MCF 10A (cell line): ENCODE measurements at regions not wholly inside any gene's neighbourhood (a gene's known extent, or its start where the extent isn't known, plus 50 kb on each side); places are given as distances from the start of the nearest gene placed in this dataset.

Experiments used
- BruUV-seq: library from RNA; stranded (reverse); fragments of 400-500 nt; replicated peaks from 2 replicates; lab custom pipeline; 2021; lab: Mats Ljungman, UMichigan
- CTCF ChIA-PET: fragments of 300-600 bp; sonication (Branson Sonifier 250); formaldehyde crosslinking; extraction: SDS; loops from one replicate; lab custom pipeline; 2021; ENCODE audit warnings: antibody characterized with exemption, inconsistent platforms; lab: Yijun Ruan, JAX
- POLR2A ChIA-PET: fragments of 300-600, 350-650 bp; sonication (Branson Sonifier 250); formaldehyde crosslinking; extraction: SDS; loops from one replicate; lab custom pipeline; 2020; ENCODE audit warnings: antibody characterized with exemption, inconsistent platforms; lab: Yijun Ruan, JAX
- DNase-seq: peaks from one replicate; pipeline ENCODE4 v3.0.0-alpha.2; 2018; ENCODE audit not compliant: unreplicated experiment
- H3K27ac Mint-ChIP-seq: one replicate; pipeline ENCODE4 v1.8.0; 2022; ENCODE audit warnings: mild to moderate bottlenecking, low read depth, mixed read lengths; ENCODE audit not compliant: unreplicated experiment
- H3K27me3 Mint-ChIP-seq: one replicate; pipeline ENCODE4 v1.8.0; 2022; ENCODE audit warnings: mixed read lengths; ENCODE audit not compliant: insufficient read depth, unreplicated experiment
- H3K36me3 Mint-ChIP-seq: one replicate; pipeline ENCODE4 v1.8.0; 2022; ENCODE audit warnings: mild to moderate bottlenecking, moderate library complexity, mixed read lengths; ENCODE audit not compliant: insufficient read depth, unreplicated experiment
- H3K4me1 Mint-ChIP-seq: one replicate; pipeline ENCODE4 v1.8.0; 2022; ENCODE audit warnings: mixed read lengths; ENCODE audit not compliant: insufficient read depth, unreplicated experiment
- H3K4me3 Mint-ChIP-seq: one replicate; pipeline ENCODE4 v1.8.0; 2022; ENCODE audit warnings: mild to moderate bottlenecking, moderate library complexity, mixed read lengths; ENCODE audit not compliant: unreplicated experiment
- H3K9me3 Mint-ChIP-seq: one replicate; pipeline ENCODE4 v1.8.0; 2022; ENCODE audit warnings: mixed read lengths; ENCODE audit not compliant: unreplicated experiment
- CTCF ChIP-seq: fragments of 200-600 bp; IDR thresholded peaks from one replicate; pipeline ENCODE4 v1.8.0; 2022; ENCODE audit warnings: antibody characterized with exemption, mild to moderate bottlenecking; ENCODE audit not compliant: unreplicated experiment
- intact Hi-C: fragments of 100-400 bp; cut with micrococcal nuclease; formaldehyde crosslinking; loops from 2 replicates; pipeline ENCODE4 v1.14.1; 2022

- ChIA-PET CTCF (interaction anchor here (0.6 kb wide), 1 partner anchor 8 kb away, joined by 3 read pairs; no protein-coding TSS in a partner anchor), POLR2A (no interaction called here)
- no TSS peak for BruUV-seq
- Mint-ChIP-seq H3K4me3 (no peak overlapping the region), H3K4me1 (peaks cover 8% of the 10 kb centered on the region), H3K27ac (no peak overlapping the region), H3K9me3 (no peaks in the 10 kb centered on the region), H3K27me3 (no peaks in the 10 kb centered on the region), H3K36me3 (peaks cover 6% of the 10 kb centered on the region)
- DNase-seq, result no peak
- no peak for TF ChIP-seq CTCF
- intact Hi-C loops, result no loop called here
These were observed 214.1 kb downstream of the FAM76B start for GRCh38 chr11:95575517-95575916.

GRCh38 chr11:95571718-95572260, 217.8 kb downstream of the FAM76B start:
- intact Hi-C loops, result no loop called here
- CTCF ChIA-PET, result interaction anchor here (0.6 kb wide), 1 partner anchor 194 kb away, joined by 3 read pairs; no protein-coding TSS in a partner anchor
- DNase-seq, result no peak

GRCh38 chr11:95570845-95571244, 218.7 kb downstream of the FAM76B start:
- TF ChIP-seq CTCF, result no peak
- H3K27me3 Mint-ChIP-seq, result no peaks in the 10 kb centered on the region
- no peak for DNase-seq
- CTCF ChIA-PET, result no interaction called here
- BruUV-seq, result no TSS peak
- intact Hi-C loops, result no loop called here
- POLR2A ChIA-PET, result no interaction called here
- no peak overlapping the region for H3K27ac Mint-ChIP-seq
- H3K4me1 Mint-ChIP-seq, result peaks cover 5% of the 10 kb centered on the region
- H3K36me3 Mint-ChIP-seq, result peaks cover 6% of the 10 kb centered on the region
- no peak overlapping the region for H3K4me3 Mint-ChIP-seq
- peaks cover 7% of the 10 kb centered on the region for H3K9me3 Mint-ChIP-seq

More at GRCh38 chr11:95571718-95572260, 217.8 kb downstream of the FAM76B start:
- peaks cover 5% of the 10 kb centered on the region for H3K4me1 Mint-ChIP-seq
- H3K27me3 Mint-ChIP-seq, result no peaks in the 10 kb centered on the region
- no peak overlapping the region for H3K27ac Mint-ChIP-seq
- peaks cover 7% of the 10 kb centered on the region for H3K9me3 Mint-ChIP-seq
- POLR2A ChIA-PET, result interaction anchor here (0.6 kb wide), 1 partner anchor 421 kb away, joined by 3 read pairs; no protein-coding TSS in a partner anchor
- no TSS peak for BruUV-seq
- peaks cover 6% of the 10 kb centered on the region for H3K36me3 Mint-ChIP-seq
- H3K4me3 Mint-ChIP-seq, result no peak overlapping the region
- no peak for TF ChIP-seq CTCF

GRCh38 chr11:95569207-95569606, 220.4 kb downstream of the FAM76B start:
- no peak overlapping the region for H3K27ac Mint-ChIP-seq
- H3K4me3 Mint-ChIP-seq, result no peak overlapping the region
- ChIA-PET POLR2A (no interaction called here), CTCF (interaction anchor here (0.7 kb wide), 1 partner anchor 22 kb away, joined by 5 read pairs; no protein-coding TSS in a partner anchor)
- H3K36me3 Mint-ChIP-seq, result no peaks in the 10 kb centered on the region
- DNase-seq, result no peak
- no peaks in the 10 kb centered on the region for H3K27me3 Mint-ChIP-seq
- intact Hi-C loops, result no loop called here
- no TSS peak for BruUV-seq
- peaks cover 5% of the 10 kb centered on the region for H3K4me1 Mint-ChIP-seq
- H3K9me3 Mint-ChIP-seq, result peaks cover 7% of the 10 kb centered on the region
- TF ChIP-seq CTCF, result no peak
